Endodermal cell (in vitro differentiated cells): ENCODE measurements at regions not wholly inside any gene's neighbourhood (a gene's known extent, or its start where the extent isn't known, plus 50 kb on each side); places are given as distances from the start of the nearest gene placed in this dataset.

Source experiments
- DNase-seq: peaks from one replicate; pipeline ENCODE4 v3.0.0-alpha.2; 2017
- H3K27ac ChIP-seq: 2 replicates; pipeline ENCODE4 v1.5.1; 2013; ENCODE audit warnings: mild to moderate bottlenecking, low read depth, low read length, moderate library complexity
- H3K27me3 ChIP-seq: 2 replicates; pipeline ENCODE4 v1.6.1; 2013; ENCODE audit warnings: mild to moderate bottlenecking, low read length, moderate library complexity; ENCODE audit not compliant: insufficient read depth, control insufficient read depth, poor library complexity, severe bottlenecking
- H3K36me3 ChIP-seq: 2 replicates; pipeline ENCODE4 v1.7.0; 2013; ENCODE audit warnings: mild to moderate bottlenecking, low read length, moderate library complexity; ENCODE audit not compliant: control insufficient read depth, insufficient read depth
- H3K4me1 ChIP-seq: one replicate; pipeline ENCODE4 v1.7.0; 2013; ENCODE audit warnings: low read length; ENCODE audit not compliant: control insufficient read depth, insufficient read depth
- H3K4me3 ChIP-seq: 2 replicates; pipeline ENCODE4 v1.5.1; 2013; ENCODE audit warnings: mild to moderate bottlenecking, low read length, moderate library complexity
- H3K9ac ChIP-seq: 2 replicates; pipeline ENCODE4 v1.6.1; 2013; ENCODE audit warnings: mild to moderate bottlenecking, low read length, moderate library complexity; ENCODE audit not compliant: poor library complexity, severe bottlenecking; ENCODE audit errors: extremely low read depth
- H3K9me3 ChIP-seq: 2 replicates; pipeline ENCODE4 v1.6.1; 2013; ENCODE audit warnings: mild to moderate bottlenecking, low read length, moderate library complexity; ENCODE audit not compliant: control insufficient read depth
- H3K27ac Mint-ChIP-seq: 2 replicates; pipeline ENCODE4 v1.8.0; 2020; ENCODE audit warnings: mixed read lengths
- H3K27me3 Mint-ChIP-seq: 2 replicates; pipeline ENCODE4 v1.8.0; 2021; ENCODE audit warnings: mild to moderate bottlenecking, mixed read lengths; ENCODE audit not compliant: insufficient read depth
- H3K36me3 Mint-ChIP-seq: 2 replicates; pipeline ENCODE4 v1.8.0; 2020; ENCODE audit warnings: low read depth, mixed read lengths
- H3K4me1 Mint-ChIP-seq: 2 replicates; pipeline ENCODE4 v1.8.0; 2020; ENCODE audit warnings: mixed read lengths
- H3K4me3 Mint-ChIP-seq: 2 replicates; pipeline ENCODE4 v1.8.0; 2020; ENCODE audit warnings: mild to moderate bottlenecking, moderate library complexity, mixed read lengths
- H3K9me3 Mint-ChIP-seq: 2 replicates; pipeline ENCODE4 v1.8.0; 2020; ENCODE audit warnings: mild to moderate bottlenecking, mixed read lengths
- CTCF ChIP-seq: fragments of 200-600 bp; sonication (generic); conservative IDR thresholded peaks from 2 replicates; pipeline ENCODE4 v1.5.0; 2021; ENCODE audit warnings: antibody characterized with exemption, mild to moderate bottlenecking
- WGBS, 2 experiments: methylation state at CpG; one replicate each; pipeline versions ENCODE4 v1.1.5 to v1.1.7; 2013; ENCODE audit warnings: missing lambda C conversion rate in 2 of 2, mixed read lengths in 1 of 2; ENCODE audit not compliant: insufficient coverage in 1 of 2, insufficient read length in 1 of 2; 5-methylcytosine and 5-hydroxymethylcytosine counted together

GRCh38 chr9:78614892-78615291, 318.0 kb downstream of the PSAT1 start:
- Mint-ChIP-seq H3K4me1 (peaks cover 4% of the 10 kb centered on the region), H3K27ac (no peak overlapping the region), H3K36me3 (no peaks in the 10 kb centered on the region), H3K9me3 (no peaks in the 10 kb centered on the region), H3K27me3 (no peaks in the 10 kb centered on the region), H3K4me3 (no peak overlapping the region)
- TF ChIP-seq CTCF: no peak
- no peak overlapping the region for H3K4me3 ChIP-seq
- 91 to 100% methylated on average over 3 of the region's 3 CpGs for WGBS, 2 experiments
- H3K36me3 ChIP-seq: no peaks in the 10 kb centered on the region
- no peaks in the 10 kb centered on the region for H3K4me1 ChIP-seq
- no peaks in the 10 kb centered on the region for H3K27me3 ChIP-seq
- no peaks in the 10 kb centered on the region for H3K9me3 ChIP-seq
- DNase-seq: no peak
- no peak overlapping the region for H3K9ac ChIP-seq
- H3K27ac ChIP-seq: no peak overlapping the region

GRCh38 chr9:78615372-78615771, 318.4 kb downstream of the PSAT1 start:
- Histone ChIP-seq H3K4me3 (no peak overlapping the region), H3K9ac (no peak overlapping the region), H3K4me1 (no peaks in the 10 kb centered on the region), H3K9me3 (no peaks in the 10 kb centered on the region), H3K27me3 (no peaks in the 10 kb centered on the region), H3K36me3 (no peaks in the 10 kb centered on the region), H3K27ac (no peak overlapping the region)
- WGBS, 2 experiments: 94 to 100% methylated on average over 4 to 5 of the region's 5 CpGs
- Mint-ChIP-seq H3K27me3 (no peaks in the 10 kb centered on the region), H3K36me3 (no peaks in the 10 kb centered on the region), H3K9me3 (no peaks in the 10 kb centered on the region), H3K27ac (no peak overlapping the region), H3K4me3 (no peak overlapping the region), H3K4me1 (peaks cover 2% of the 10 kb centered on the region)
- DNase-seq: no peak
- TF ChIP-seq CTCF: no peak

- no peak overlapping the region for H3K27ac ChIP-seq
- no peaks in the 10 kb centered on the region for H3K27me3 ChIP-seq
- H3K9me3 ChIP-seq: no peaks in the 10 kb centered on the region
- H3K4me3 ChIP-seq: no peak overlapping the region
- H3K9ac ChIP-seq: no peak overlapping the region
- no peaks in the 10 kb centered on the region for H3K4me1 ChIP-seq
- WGBS, 2 experiments: 95% methylated on average over 2 of the region's 2 CpGs; no CpG with 5 or more reads in 1 of the 2 experiments
- H3K9me3 Mint-ChIP-seq: no peaks in the 10 kb centered on the region
- H3K4me1 Mint-ChIP-seq: peaks cover 2% of the 10 kb centered on the region
- DNase-seq: no peak
- H3K36me3 ChIP-seq: no peaks in the 10 kb centered on the region
- no peak overlapping the region for H3K4me3 Mint-ChIP-seq
- TF ChIP-seq CTCF: peak; percentile 43
- no peaks in the 10 kb centered on the region for H3K36me3 Mint-ChIP-seq
- no peak overlapping the region for H3K27ac Mint-ChIP-seq
- no peaks in the 10 kb centered on the region for H3K27me3 Mint-ChIP-seq
These were observed 321.8 kb downstream of the PSAT1 start for GRCh38 chr9:78618735-78619134.
